Caki2 (cell line): ENCODE measurements at regions not wholly inside any gene's neighbourhood (a gene's known extent, or its start where the extent isn't known, plus 50 kb on each side); places are given as distances from the start of the nearest gene placed in this dataset.

ENCODE experiments used
- DNase-seq: peaks from one replicate; pipeline ENCODE4 v3.0.0-alpha.2; 2015; ENCODE audit warnings: low read depth
- in situ Hi-C: cut with HindIII; loops from 2 replicates; pipeline ENCODE4 v1.10.0; 2016; ENCODE audit warnings: low sequenced_read_pairs, low pct_unique_long_range_greater_than_20kb, mixed read lengths

DNA sequence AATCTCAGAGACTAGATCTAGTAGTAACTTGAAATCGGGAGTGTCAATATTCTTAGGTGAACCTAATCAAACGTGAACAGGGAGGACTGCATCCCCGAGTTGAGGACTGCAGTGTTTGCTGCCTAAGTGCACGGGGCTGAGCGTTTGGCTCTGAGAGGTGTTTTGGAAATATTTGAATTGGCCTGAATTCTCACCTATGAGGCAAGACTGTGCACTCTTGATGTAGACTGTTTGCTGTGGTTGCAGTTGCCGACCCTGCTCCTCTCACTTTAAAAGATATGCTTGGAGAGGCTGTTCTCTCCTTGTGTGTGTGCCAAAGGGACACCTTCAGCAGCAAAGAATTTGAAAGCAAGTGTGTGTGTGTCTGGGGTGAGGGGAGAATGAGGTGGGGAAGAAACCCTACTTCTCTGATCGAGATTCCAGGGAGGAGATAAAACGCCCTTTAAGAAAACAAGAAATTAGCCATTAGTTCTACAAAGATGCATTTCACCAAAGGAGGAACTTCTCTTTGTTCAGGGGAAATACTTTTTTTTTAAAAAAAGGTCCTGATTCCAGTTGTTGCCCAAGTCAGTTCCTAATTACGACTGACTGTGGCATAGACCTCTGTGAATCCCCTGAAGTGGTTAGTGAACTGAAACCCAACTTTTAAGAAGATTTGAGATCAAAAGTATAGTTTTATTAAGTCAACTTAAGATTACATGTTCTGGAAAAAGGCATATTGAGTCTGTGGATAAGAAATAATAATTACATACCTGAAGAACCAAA lies 106.6 kb downstream of the DYRK2 start:
- no peak for DNase-seq
- in situ Hi-C loops: no loop called here

DNA sequence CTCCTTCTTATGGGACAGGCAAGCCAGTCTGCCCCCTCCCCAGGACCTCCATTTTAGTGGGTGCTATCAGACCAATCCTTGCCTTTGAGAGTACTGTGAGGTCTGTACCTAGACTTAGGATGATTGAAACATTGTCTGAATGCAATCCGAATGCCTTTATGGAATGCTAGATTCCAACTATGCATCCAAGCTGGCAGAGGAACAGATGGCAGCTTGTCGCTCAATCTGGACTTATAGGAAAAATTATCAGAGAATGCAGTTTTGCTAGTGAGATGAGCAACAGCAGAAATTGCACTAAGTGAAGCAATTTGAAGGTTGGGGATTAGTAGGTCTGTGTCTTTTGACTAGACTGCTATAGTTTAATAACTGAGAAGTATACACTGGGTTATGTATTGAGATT lies 109.1 kb downstream of the DYRK2 start:
- in situ Hi-C loops: no loop called here
- no peak for DNase-seq

DNA sequence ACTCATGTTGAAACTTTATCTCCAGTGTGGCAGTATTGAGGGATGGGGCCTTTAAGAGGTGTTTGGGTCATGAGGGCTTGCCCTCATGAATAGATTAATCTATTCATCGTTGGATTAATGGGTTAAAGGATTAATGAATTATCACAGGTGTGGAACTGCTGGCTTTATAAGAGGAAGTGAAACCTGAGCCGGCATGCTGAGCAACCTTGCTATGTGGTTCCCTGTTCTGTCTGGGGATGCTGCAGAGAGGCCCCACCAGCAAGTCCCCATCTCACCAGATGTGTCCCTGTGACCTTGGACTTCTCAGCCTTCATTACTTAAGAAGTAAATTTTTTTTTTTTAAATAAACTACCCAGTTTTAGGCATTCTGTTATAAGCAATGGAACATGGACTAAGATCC lies 109.6 kb downstream of the DYRK2 start:
- DNase-seq: no peak
- in situ Hi-C loops: no loop called here

DNA sequence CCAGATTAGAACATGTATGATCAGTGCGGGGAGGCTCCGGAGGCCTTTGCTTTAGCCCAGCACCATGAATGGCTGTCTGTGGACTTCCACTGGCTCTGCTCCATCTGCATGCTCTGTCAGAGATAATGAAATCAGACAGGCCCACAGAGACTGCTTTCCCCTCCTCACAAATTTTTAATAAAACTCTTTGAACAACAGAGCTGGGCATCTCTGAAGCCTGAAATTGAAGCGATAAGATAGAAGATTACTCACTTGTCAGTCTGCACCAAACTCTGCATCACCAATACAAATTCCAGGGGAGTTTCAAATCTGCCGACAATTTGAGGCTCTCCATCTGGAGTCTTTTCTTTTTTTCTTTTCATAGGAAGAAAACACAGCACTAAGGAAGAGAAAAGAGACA lies 110.0 kb downstream of the DYRK2 start:
- in situ Hi-C loops: no loop called here
- DNase-seq: no peak

DNA sequence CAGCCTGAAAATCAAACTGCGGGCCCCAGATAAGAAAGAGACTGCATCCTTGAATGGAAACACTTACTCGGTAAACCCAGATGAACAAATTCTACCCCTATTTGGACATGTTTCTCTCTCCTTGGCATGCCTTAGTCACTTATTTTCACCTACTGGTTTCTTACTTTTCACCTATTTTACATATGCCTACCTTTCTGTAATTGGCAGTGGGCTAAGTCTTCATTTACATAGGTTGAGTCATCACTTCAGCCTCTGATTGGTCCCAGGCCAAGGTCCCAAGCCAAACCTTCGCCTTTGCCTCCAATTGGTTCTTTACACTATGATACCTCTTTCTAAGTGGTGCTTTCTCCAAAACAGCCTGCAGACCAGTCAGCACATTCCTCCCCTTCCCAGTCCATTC lies 111.3 kb downstream of the DYRK2 start:
- DNase-seq: peak; percentile 41
- in situ Hi-C loops: no loop called here

DNA sequence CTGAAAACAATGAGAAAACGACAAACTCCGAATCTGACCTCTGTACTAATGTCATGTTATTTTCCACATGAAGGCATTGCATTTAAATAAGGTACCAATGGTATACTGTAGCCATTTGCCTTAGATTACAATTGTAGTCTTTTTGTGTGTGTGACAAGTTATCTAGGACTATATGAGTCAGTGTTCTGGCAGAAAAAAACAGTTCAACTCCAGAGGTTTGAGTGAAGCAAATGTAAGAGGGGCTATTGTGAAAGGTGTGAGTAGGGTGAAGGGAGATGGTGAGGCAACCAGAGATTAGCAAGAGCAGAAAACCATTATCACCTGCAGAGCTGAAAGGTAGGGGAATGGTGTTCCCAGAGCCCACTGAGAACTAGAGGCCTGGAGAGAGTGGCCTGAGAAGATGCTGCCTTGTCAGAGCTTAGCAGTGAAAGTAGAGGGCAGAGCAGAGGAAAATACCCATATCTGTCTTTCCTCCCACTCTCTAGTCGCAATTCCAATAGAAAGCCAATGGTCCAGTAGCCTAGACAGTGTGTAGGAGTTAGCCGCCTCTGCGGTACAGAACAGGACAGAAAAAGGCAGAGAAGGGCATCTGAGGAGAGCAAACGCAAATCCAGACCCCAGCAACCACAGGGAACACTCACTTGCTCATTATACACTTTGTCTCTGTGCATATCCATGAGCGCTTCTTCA lies 112.2 kb downstream of the DYRK2 start:
- DNase-seq: no peak
- in situ Hi-C loops: no loop called here

DNA sequence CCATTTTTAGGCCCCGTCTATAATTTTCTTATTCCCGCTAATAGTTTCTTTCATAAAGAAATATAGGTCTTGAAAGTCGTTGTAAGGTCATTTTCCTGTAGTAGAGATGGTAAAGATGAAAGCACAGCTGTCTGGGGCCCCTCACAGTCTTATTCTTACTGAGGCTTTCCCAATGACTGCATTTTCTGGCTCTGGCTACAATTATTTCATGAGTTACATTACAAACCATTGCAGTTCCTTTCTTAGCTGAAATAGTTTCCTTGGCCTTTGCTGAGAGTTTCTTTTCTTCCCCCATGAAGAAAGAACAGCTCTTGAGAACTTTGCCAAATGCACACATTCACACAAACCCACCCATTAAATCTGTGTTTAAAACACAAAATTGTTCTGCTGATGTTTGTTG lies 113.0 kb downstream of the DYRK2 start:
- DNase-seq: no peak
- in situ Hi-C loops: no loop called here

DNA sequence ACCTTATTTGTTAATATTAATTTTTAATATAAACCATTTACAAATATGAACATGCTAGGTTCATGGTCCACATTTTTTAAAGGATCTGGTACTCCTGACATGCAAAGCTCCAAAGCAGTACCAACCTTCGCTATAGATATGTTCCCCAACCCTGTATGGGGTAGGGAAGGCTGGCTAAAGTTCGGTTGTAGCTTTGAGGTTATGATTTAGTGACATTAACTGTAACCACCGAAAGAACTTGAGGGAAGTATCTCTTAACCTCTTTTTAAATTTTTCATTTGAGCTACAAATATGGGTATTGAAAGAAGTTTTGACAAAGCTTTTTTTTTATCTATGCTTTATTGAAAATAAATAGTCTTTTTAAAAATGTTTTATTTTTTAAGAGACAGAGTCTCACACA lies 115.5 kb downstream of the DYRK2 start:
- DNase-seq: no peak
- in situ Hi-C loops: no loop called here

DNA sequence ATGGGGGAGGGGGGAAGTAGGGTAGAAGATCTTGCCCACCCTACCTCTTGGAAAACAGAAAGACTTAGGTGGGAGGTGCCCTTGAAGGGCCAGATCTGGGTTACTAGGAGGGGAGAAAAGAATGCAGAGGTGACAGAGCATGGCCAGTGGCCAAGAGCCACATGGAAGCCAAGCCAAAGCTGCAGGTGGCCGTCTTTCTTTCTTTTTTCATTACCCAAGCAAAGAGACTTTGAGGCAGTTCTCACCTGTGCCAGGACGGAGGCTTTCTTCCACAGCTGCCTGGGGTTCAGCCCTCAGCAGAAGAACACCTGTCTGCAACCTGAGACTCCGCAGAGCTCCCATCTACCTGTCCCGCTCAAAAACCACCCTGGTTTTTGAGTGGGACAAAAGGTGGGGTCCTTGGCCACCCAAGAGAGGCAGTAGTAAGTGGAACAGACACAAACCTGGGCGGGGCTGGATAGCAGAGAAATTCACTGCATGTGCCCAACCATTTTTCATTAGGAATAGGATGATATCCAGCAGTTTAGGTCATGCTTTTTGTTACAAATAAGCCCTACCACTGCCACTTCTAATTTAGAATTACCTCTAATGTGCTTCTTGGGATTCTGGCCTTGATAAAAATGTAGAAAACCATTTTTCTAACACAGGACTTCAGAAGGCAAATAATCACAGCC lies 116.5 kb downstream of the DYRK2 start:
- no peak for DNase-seq
- in situ Hi-C loops: no loop called here

DNA sequence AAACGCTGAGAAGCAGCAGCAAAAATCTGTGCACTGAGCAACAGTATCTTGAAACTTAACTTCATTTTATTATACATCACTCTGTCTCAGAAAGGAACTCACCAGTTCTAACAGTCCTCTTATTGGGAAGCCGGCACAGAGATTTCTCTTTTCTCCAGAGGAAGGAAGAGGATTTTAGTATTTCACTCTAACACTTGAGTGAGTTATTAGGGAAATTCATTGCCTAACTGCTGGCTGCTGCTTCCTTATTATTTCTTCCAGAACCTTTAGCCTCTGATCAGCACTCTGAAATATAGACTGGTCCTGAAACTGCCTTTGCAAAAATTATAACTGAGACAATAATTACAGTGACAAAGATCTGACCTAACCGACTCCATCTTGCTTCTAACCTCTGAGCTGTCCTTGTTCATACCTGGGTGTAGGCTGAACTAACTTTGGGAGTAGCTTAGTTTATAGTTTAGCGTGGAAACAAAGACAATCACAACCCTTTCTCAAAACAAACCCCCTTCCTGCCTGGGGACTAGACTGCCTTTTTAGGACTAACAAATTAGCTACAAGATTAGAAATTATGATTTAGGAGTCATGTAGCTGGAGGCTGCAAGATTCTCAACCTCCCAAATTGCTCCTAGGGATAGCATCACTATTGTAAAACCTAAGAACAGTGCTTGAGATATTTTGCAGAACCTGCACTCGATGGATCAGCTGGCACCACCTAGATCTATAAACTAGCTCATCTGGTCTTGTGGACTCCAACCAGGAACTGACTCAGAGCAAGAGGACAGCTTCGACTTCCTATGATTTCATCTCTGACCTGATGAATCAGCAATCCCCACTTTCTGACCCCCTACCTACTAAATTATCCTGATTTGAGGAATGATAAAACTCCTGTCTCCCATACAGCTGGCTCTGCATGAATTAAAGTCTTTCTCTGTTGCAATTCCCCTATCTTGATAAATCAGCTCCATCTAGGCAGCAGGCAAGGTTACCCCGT lies 117.5 kb downstream of the DYRK2 start:
- in situ Hi-C loops: no loop called here
- DNase-seq: peak; percentile 19

DNA sequence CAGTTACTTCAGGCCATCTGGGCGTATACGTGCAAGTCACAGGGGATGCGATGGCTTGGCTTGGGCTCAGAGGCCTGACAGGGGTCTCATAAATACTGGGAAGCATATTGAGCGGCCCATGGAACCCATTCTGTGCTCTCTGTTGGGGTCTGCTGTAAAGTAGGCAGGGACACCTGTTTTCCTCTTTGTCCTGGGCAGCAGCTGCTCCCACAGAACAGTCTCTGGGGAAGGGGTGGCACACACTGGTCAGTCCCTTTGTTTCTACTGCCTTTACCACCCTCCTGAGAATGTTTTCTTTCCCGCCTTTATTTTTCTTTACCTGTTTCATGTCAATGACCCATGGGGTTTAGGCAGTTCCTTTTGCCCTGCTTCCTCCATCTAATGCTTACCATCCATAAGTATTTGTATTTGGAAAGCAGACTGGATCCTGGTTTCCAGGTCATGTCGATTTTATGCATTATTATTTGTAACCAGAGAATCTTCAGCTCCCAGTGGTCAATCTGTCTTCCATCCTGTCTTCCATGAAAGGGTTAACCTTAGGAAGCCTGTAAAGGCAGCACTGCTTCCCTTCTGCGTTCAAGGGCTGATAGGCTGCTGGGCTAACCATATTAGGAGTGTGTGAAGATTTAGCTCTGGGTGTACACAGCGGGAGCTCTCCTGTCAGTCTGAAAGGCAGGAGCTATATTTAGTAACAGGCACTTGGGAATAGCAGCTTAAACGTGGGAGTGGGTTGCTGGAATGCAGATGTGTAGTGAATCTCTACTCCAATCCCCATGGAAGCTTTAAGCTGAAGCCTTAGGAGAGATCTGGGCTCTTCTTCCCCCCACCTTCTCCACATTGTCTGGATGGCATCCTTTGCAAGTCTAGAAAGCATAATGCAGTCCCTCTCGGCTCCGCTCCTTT lies 124.0 kb downstream of the DYRK2 start:
- DNase-seq: no peak
- in situ Hi-C loops: no loop called here

DNA sequence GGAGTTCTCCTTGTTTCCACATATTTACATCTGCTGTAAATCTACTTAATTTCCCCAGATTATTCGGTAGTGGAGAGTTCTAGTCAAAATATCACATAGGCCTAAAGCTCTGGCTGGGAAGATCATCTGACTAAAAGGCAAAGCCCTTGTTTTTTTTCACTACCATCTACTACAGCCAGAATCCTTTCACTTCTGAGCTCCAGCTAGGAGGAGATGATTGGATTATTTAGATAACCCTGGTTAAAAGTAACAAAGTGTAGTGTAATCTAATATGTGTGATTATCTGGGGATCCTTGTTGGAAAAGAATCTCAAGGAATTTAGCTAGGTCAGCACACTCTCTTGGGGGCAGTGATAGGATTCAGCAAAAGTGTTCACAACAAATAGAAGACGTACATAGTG lies 125.4 kb downstream of the DYRK2 start:
- no peak for DNase-seq
- in situ Hi-C loops: no loop called here

DNA sequence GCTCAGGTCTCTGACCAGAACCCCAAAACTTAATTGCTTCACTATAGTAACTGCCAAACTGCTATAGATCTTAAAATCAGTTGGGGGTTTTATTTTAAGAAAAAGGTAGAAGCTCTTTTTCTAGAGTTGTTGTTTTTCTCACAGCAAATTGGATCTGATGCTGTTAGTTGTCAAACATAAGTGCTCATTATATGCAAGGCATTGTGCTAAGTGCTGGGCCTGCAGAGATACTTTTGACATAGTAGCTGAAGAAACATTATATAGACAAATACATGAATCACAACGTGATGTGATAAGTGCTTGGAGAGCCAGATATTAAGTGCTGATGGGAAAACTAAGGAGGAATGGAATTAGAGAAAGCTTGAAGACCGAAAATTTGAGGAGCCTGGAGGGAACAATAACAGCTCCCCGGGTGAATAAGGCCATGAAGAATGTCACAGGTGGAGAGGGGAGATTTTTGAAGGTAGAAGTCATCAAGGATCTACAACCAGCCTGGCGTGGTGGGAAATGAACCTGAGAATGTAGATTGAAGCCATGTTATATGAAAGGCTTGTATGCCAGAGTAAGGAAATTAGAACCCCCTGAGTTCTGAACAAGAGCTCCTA lies 126.5 kb downstream of the DYRK2 start:
- no peak for DNase-seq
- in situ Hi-C loops: no loop called here

DNA sequence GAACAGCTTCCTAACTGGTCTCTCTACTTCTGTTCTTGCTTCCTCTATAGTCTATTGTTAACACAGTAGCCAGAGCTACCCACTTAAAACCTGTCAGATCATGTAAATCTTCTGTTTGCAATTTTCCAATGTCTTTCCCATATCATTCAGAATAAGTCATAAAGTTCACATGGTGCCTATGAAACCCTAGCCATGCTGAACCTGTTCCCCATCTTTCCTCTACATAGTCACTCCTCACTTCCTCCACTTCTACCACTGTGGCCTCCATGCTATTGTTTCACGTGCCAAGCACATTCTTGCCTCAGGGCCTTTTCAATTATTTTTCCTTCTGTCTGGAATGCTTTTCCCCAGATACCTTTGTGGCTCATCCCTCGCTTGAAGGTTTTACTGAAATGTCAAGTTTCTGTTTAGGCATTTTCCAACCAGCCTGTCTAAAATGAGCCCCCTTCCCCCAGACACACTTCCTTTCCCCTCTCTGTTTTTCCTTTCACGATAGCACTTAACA lies 132.1 kb downstream of the DYRK2 start:
- in situ Hi-C loops: no loop called here
- no peak for DNase-seq

DNA sequence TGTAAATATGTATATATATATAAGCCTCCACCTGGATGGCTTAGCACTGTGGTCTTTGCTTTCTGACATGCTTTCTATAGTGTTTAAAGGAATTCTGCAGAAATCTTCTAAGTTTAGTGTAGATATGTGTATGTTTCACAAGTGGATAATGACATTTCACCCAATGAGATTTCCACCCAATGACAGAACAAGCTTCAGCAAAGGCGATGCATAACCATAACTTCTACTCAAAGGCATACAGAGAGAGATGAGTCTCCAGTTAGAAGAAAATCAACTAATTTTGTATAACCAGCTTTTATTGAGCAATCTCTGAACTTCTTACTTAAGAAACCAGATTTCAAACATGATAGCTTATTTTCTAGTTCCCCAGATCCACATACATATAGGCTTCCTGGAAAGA lies 134.0 kb downstream of the DYRK2 start:
- in situ Hi-C loops: no loop called here
- no peak for DNase-seq

DNA sequence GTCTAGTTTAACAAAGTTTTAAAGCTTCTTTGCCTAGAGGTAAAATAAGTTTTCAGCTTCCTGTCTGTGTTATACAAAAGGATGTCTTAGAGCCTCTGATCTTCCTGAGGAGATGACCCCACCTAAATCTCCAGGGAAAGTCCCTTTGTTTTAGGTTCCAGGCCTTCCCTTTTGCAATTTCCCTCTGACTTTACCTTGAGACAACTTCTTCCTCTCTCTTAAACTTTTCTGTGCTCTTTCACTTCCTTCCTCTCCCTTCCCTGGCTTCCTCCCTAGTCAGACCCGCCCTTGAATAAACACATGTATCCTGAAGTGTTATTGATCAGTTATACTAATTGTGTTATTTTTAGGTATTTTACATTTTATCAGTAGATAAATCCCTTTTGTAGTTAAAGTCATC lies 134.8 kb downstream of the DYRK2 start:
- no peak for DNase-seq
- in situ Hi-C loops: no loop called here

DNA sequence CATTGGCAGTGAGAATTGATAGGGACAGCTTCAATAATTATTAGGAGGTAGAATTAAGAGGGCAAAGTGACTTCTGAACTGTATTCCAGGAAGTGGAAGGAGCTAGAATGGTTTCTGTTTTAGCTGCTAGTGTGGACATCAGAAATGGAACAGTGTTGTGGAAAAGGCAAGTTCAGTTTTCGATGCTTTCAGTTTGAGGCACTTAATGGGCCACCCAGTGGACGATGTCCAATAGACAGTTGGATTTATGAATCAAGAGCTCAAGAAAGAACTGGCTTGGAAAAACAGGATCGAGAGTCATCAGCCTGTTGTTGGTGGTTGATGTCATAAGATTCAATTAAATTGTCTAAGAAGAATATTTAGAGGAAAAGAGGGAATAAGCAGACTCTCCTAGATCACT lies 136.3 kb downstream of the DYRK2 start:
- in situ Hi-C loops: no loop called here
- no peak for DNase-seq
